HG03196 (cell line): ENCODE measurements at regions not wholly inside any gene's neighbourhood (a gene's known extent, or its start where the extent isn't known, plus 50 kb on each side); places are given as distances from the start of the nearest gene placed in this dataset.
"Not testable (repeated sequence)": the region's sequence is repeated elsewhere in the genome, so short reads cannot be mapped to it uniquely, and the experiment has no call there.

ENCODE experiments used
- ATAC-seq: cut with Tn5 transposase; IDR thresholded peaks from one replicate; pipeline ENCODE4 v1.9.1; 2021; ENCODE audit not compliant: unreplicated experiment

DNA sequence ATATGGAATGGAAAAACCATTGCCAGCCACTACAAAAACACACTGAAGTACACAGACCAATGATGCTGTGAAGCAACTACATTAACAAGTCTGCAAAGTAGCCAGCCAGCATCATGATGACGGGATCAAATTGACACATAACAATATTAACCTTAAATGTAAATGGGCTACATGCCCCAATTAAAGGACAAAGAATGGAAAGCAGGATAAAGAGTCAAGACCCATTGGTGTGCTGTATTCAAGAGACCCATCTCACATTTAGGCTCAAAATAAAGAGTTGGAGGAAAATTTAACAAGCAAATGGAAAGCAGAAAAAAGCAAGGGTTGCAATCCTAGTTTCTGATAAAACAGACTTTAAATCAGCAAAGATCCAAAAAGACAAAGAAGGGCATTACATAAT lies 188.5 kb upstream of the HAND2 start:
- ATAC-seq: not testable (repeated sequence)

DNA sequence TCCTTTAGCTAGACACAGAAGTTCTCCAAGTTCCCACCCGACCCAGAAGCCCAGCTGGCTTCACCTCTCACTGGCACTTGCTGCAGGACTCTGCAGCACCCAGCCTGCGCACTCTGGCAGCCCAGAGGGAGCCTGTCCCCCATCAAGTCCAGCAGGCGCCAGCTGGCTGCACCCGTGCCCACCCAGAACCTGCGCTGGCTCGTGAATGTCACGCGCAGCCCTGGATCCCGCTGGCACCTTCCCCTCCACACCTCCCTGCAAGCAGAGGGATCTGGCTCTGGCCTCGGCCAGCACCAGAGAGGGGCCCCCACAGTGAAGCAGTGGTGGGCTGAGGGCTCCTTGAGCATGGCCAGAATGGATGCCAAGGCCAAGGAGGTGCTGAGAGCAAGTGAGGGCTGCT lies 187.6 kb upstream of the HAND2 start:
- ATAC-seq: no peak

DNA sequence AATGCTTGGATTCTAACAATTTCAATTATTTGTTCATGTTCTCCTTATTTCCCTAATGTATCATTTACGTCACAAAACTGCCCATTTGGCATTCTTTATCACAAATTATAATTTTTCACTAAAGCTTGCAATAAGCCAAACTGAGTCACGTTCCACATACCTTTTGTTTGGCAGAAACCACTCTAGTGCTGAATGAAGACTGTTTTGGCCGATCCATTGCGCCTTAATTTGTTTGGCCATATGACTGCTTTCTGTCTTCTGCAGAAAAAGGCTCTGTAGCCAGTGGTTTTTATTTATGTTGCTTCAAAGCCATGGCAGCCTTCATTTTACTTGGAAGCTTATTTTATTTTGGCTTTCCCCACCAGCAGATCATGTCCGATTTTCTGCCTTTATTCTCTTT lies 184.4 kb upstream of the HAND2 start:
- ATAC-seq: no peak

DNA sequence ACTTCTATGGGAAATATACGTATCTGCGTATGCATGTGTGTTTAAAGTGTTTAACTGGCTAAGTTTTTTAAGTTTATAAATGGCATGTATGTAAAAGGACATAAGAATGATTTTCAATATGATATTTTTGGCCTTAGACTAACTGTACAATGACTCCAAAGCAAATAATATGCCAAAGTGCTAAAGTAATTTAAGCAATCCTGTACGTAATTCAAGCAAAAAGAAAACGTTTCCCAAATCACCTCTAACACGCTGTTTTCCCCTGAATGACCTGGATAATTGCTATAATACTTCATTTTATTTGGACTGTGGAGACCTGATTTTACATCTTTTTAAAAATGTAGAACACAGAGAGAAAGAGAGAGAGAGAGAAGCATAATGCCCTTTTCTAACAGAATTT lies 183.0 kb upstream of the HAND2 start:
- no peak for ATAC-seq

DNA sequence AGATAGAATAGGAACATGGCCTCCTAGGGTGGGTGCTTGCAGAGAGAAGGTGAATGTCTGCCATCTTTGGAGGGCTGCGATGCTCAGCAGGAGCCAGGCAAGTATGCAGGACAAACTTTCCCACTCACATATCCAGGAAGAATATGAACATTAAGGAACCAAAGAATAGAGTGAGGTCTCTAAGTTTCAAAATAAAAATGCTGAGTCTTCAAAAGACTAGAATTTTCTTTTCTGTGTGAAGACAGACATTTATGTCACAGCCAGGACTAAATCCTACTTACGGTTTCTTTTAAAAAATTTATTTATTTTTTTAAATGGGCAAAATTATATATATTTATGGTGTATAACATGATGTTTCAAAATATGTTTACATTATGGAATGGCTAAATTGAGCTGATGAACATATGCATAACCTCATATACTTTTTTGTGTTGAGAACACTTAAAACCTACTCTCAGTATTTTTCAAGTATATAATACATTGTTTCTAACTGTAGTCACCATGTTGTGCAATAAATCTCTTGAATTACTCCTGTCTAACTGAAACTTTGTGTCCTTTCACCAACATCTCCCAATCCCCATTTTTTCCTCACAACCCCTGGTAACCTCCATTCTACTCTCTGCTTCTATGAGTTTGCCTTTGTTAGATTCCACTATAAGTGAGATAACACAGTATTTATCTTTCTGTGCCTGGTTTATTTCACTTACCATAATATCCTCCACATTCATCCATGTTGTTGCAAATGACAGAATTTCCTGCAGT lies 177.8 kb upstream of the HAND2 start:
- ATAC-seq: no peak

DNA sequence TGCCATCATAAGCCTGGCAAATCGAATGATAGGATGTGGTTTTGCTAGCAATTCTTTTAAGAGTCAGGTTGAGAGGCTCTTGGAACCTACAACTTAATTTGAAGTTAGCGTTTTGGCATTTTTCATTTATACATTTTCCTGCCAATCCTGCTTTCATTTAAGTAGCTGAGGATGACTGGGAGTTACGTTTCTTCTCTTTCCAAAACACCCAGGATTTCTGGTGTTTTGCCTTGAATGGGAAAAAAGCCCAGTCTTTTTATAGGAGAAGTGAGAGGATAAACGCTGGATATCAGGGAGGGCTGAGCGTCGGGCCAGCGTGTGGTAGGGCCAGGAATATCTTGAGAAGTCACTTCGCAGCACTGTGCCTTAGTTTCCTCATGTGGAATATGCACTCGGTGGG lies 174.2 kb upstream of the HAND2 start:
- ATAC-seq: no peak

DNA sequence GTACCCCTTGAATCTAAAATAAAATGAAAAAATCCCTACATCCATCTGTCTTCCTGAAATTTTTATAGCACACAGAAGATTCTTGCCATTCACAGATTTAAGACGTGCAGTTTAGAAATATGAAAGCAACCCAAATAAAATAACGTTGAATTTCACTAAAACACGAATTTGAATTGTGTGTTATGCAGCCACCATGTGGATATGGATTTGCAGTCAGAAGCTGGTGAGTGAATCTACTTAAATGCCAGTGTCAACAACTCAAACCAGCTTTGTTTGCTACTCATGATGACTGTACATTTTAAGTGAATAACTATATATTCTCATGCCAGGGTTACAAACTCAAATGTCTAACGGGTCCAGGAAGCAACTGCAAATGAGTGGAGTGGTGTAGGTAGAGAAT lies 173.0 kb upstream of the HAND2 start:
- no peak for ATAC-seq

DNA sequence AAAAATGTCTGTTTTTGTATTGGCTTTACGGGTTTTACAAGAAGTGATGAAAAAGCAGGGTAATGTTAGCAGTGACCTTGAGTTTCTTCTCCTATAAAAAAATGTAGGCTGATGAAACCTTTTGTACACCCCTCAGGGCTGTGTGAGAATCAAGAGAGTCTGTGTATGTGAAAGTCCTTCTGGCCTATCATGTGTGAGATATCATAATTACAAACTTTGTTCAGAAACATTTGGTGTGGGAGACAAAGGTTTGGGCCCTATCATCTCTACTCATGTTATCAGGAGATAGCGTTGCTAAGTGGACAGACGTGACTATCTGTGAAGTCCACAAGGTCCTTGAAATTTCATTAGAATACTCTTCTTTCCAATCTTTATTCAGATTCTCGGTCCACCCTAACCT lies 170.6 kb upstream of the HAND2 start:
- ATAC-seq: no peak

DNA sequence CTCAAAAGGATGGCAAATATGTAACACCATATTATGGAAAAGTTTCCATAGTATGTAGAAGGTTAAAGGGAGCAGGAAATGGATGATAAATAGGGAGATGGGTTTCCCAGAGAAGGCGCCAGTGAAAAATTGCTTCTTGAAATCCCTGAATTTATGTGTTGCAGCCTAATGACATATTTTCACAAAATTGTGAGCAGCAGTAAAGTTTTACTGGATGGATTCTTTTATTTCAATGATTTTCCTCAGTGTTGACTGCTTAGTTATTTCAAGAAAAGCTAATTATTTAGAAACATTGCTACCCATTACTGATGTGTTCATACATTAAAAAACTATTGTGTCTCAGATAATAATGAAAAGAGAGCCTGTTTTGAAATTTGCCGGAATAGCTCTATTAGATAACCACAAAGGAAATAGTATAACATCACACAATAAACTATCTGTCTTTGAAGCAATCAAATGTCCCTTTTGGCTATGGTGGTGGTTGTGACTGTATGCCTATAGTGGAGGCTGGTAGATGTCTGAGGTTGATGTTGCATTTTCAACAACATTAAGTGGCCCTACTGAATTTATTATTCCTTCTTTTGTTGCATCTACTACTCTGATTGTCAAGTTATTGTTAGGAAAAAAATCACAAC lies 169.9 kb upstream of the HAND2 start:
- ATAC-seq: no peak

DNA sequence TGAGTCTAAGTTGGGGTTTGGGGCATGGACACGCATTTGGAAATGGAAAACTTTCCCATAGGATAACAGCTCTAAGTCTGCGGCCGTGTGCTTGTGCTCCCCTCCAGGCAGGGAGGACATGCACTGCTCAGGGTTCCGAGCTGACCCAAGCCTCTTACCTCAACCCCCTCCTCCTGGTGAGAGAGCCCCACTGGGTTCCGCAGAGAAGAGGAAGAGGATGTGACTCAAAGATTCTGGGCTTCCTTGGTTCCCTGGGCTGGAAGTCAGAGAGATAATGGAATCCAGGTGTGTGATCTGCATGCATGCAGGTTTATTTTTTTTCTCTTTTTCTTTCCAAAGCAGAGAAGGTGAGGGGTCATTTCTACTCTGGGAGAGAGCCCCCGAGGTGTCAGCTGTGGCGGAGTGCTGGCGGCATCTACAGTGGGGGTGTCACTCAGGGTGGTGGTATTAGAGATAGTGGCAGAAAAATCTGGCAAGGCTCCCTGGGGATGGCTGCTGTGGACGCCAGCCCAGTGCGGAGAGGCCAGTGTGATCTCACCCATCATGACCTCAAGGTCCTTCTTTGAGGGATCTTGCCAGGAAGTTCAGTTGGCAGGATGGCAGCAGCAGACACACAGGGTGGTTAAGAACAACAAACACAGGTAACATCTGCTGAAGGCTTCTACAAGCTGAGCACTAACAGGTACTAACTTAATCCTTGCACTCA lies 168.7 kb upstream of the HAND2 start:
- ATAC-seq: no peak

DNA sequence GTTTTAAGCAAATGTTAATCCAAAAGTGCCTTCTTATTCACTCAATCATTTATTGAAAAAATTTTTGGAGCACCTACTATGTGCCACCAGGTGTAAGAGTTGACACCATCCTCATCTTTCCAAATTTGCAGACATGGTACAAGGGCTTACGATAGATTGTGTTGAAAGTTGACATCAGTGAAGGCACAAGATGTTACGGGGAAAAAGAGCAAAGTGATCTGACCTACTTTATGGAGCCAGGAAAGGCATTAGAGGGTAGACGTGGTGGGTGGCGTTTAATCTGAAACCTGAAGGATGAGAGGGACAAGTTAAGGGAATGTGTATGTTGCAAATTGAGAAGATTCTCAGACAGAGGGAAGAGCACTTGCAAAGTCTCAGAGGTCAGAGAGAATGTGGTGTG lies 167.8 kb upstream of the HAND2 start:
- no peak for ATAC-seq

DNA sequence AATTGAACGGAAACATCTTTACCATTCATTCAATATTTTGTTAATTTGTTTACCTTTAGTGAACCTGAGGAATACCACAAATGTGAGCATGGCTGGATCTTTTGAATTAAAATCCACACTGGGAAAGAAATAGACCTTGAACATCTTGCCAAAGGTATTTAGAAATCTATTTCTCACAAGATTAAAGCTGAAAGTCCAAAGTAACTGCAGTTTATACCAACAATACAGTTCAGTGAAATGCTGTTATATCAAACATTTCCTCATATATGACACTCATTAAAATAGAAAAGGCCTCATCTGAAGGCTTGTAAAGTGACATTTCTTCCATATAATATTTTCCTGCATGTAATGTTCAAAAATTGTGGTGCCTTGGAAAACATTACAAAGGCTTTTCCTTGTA lies 166.5 kb upstream of the HAND2 start:
- ATAC-seq: no peak

DNA sequence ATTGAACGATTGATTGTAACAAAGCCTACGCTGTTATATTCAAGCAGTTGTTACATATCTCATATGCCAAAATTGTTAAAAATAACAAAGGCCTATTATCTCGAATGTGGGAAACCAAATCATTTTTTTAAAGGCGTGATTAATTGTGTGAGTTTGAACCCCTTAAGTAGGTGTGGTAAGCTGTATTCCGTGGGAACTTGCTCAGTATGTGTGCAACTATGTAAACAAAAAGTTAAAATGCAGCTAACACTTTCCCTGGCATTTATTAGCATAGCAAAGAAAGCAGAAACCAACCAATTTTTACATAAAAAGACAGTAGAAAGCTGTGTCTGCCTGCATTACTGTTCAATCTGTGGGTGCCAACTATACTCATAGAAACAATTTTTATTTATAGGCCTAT lies 166.0 kb upstream of the HAND2 start:
- ATAC-seq: no peak

DNA sequence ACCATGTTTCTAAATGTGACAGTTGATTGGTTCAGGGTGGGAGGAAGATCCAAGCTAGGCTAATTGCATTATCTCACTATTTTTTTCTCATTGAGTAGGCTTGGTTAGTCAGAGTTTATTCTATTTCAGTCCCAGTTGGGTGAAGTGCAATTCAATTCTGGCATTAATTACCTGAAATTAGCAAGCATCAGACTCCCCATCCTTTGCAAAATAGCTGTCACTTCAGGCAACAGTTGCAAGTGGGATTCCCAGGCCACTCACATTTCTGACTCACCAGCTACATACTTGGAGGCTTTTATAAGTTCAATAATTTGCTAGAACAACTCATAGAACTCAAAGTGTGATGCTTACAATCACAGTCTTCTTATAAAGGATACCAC lies 155.8 kb upstream of the HAND2 start:
- no peak for ATAC-seq

DNA sequence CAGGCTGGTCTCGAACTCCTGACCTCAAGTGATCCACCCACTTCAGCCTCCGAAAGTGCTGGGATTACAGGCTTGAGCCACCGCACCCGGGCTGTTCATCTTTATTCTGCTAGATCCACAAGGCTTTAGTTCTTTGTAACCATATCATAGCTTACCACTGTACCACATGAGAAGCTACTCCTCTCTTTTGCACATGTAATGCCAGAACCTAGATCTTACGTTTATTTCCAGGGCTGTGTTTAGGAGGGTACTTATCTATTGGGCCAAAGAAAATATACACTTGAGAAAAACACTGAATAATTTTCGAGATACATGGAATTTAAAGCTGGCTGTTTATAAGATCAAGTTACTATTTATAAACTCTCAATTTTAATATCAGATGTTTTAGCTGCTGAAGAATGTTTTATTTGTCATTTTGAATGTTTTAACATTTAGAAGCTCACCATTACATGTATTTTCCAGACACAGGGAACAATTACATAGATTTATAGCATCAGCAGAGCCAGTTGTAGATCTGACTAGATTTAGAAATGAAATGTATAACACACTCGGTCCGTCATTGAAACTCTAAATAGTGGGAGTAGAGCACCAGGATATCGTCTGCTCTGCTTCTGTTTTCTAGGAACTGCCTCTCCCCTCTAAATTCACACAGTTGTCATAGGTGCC lies 155.3 kb upstream of the HAND2 start:
- ATAC-seq: no peak

DNA sequence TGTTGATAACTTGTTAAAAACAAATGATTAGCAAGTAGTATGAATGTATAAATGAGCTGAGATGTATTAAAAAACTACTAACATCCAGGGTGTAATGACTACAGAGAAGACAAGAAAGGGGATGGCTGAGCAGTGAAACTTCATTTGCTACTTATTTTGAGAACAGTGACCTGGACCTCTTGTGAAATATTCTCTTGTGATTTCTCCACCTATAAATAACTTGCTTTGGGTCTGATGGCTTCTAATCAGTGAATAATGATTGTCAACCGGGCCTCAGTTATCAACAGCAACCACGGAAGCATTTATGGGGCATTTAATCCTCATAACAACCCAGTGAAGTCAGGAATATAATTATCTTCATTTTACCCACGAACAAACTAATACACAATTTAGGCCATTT lies 154.2 kb upstream of the HAND2 start:
- ATAC-seq: no peak

DNA sequence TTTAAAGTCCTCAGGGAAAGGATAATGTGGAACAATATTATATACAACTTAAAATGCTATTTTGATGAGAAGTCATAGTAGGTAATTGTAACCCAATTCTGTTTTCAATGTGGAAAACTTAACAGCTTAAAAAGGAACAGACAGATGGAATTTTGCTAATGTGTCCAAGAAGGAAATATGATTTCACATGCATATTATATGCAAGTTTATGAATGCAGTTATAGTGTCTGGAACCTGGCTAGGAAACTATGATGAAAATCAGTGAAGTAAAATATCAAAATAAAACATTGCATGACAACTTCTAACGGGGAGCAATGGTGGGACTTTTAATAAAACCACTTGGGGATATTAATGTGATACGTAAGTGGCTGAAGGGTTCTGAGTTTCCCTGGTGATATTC lies 152.6 kb upstream of the HAND2 start:
- no peak for ATAC-seq

DNA sequence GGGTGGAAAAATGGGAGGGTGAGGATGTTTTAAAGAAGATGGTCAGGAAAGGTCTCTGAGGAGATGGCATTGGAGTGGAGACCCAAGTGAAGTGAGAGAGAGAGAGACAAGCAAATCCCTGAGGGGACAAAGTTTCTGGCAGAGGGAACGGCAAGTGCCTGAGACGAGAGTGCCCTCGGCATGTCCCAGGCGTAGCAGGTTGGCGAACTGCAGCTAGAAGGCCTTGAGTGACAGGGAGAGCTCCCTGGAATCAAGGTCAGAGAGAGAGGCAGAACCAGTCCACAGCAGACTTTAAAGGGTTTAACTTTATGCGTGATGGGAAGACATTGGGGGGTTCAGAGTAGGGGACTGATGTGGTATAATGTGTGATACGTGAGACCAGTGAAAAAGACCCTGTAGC lies 150.2 kb upstream of the HAND2 start:
- no peak for ATAC-seq

DNA sequence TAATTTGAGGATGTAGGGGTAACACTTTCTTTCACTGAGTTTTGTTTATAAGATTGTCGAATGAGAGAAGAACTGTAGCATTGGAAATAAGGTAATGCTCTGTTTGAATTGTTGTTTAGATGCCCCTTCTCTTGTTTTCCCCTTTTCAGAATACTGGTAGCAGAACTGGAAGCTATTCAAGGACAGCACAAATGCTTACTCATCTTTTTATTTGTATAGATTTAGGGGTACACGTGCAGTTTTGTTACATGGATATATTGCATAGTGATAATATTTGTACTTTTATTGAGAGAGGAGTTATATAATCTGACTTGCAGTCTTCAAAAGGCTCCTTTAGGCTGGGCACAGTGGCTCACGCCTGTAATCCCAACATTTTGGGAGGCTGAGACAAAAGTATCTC lies 145.4 kb upstream of the HAND2 start:
- no peak for ATAC-seq

DNA sequence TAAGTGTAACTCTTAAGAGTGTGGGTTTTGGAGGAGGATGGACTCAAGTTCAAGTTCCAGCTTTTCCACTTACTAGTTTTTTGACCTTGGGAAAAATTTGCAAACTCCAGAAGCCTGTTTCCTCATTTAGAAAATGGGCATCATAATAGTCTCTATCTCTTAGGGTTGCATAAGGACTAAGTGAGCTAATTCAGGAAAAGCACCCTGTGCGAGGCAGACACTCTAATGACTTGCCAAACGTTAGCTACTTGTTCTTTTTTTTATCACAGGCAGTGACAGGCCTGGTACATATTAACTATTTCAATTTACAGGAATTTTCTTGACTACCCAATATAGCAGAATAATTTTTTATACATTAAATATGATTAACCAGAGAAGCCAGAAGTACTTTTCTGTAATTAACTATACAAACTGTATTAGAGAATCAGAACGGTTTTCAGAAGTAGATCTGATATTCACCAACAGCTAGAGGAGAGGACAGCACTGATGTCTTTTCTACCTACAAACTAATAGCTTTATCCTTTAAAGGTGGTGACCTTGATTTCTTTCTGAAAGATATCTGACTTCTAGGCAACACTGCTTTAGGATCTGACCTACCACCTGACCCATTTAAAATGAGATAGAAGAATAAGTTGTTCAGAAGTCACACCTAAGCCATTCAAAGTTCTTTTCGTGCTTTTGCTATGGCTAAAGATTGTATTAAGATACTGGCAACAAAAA lies 139.6 kb upstream of the HAND2 start:
- ATAC-seq: no peak

DNA sequence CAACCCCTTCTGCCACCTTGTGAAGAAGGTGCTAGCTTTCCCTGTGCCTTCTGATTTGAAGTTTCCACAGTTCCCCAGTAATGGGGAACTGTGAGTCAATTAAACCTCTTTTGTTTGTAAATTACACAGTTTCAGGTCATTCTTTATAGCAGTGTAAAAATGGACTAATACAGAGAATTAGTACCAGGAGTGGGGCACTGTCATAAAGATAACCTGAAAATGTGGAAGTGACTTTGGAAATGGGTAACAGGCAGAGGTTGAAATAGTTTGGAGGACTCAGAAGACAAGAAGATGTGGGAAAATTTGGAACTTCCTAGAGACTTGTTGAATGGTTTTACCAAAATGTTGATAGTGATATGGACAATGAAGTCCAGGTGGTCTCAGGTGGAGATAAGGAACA lies 131.0 kb upstream of the HAND2 start:
- no peak for ATAC-seq
